RWPE1 (cell line): ENCODE measurements at regions not wholly inside any gene's neighbourhood (a gene's known extent, or its start where the extent isn't known, plus 50 kb on each side); places are given as distances from the start of the nearest gene placed in this dataset.

Experiments used
- CTCF ChIA-PET: fragments of 350-600 bp; sonication (Branson Sonifier 250); formaldehyde crosslinking; extraction: SDS; loops from one replicate; lab custom pipeline; 2021; lab: Yijun Ruan, JAX
- POLR2A ChIA-PET: fragments of 400-600 bp; formaldehyde crosslinking; extraction: SDS; loops from one replicate; lab custom pipeline; 2020; ENCODE audit warnings: antibody characterized with exemption; ENCODE audit not compliant: low non-redundant PET; lab: Yijun Ruan, JAX
- DNase-seq: peaks from one replicate; pipeline ENCODE4 v3.0.0; 2012; ENCODE audit warnings: low spot score
- H3K27ac ChIP-seq: fragments of 450-650 bp; 2 replicates; pipeline ENCODE4 v1.5.1; 2017
- TF ChIP-seq, protein P1 (sequence below): fragments of 450-650 bp; conservative IDR thresholded peaks from 2 replicates; pipeline ENCODE4 v1.5.1; 2017; ENCODE audit warnings: low read depth, mild to moderate bottlenecking

DNA sequence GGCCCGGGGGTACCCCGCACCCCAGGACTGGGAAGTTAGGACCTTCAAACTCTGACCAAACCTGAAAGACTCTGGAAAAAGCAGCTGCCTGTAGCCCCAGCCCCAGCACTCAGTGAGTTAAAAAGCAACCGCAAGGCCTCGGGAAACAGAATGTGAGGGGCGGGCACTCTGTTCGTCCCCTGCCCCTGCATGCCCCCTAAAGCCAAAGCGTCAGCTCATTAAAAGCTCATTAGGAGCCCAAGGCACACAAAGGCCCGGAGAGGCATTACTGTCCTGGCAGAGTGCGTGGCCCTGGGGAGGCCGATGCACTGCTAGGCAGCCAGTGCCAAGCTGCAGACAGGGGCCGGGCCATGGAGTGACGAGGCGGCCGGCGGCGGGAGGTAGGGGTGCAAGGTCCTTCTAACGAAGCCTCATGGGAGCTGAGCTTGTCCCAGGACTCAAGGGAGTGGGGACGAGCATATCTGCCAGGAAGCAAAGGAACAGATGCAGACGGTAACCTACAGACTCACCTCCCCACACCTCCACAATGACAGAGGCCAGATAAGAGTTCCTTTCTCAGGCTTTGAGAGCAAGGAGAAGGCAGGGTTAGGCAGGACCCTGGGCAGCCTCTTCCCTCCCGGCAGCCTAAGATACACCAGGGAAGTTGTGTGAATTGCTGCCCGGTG, 116.8 kb downstream of the ENGASE start:
- TF ChIP-seq, protein P1, sequence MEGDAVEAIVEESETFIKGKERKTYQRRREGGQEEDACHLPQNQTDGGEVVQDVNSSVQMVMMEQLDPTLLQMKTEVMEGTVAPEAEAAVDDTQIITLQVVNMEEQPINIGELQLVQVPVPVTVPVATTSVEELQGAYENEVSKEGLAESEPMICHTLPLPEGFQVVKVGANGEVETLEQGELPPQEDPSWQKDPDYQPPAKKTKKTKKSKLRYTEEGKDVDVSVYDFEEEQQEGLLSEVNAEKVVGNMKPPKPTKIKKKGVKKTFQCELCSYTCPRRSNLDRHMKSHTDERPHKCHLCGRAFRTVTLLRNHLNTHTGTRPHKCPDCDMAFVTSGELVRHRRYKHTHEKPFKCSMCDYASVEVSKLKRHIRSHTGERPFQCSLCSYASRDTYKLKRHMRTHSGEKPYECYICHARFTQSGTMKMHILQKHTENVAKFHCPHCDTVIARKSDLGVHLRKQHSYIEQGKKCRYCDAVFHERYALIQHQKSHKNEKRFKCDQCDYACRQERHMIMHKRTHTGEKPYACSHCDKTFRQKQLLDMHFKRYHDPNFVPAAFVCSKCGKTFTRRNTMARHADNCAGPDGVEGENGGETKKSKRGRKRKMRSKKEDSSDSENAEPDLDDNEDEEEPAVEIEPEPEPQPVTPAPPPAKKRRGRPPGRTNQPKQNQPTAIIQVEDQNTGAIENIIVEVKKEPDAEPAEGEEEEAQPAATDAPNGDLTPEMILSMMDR: no peak
- ChIA-PET CTCF (interaction anchor here (0.6 to 7.0 kb wide), 3 partner anchors 200 to 220 kb away, joined by 4 to 88 read pairs (median 5); no protein-coding TSS in a partner anchor), POLR2A (interaction anchor here (0.8 kb wide), 1 partner anchor 200 kb away, joined by 3 read pairs; no protein-coding TSS in a partner anchor)
- DNase-seq: no peak
- H3K27ac ChIP-seq: no peak overlapping the region

GRCh38 chr17:79189305-79189704, 114.7 kb downstream of the ENGASE start:
- H3K27ac ChIP-seq: no peak overlapping the region
- ChIA-PET CTCF (interaction anchor here (7.0 kb wide), 1 partner anchor 202 kb away, joined by 88 read pairs; no protein-coding TSS in a partner anchor), POLR2A (no interaction called here)
- no peak for DNase-seq
- TF ChIP-seq, protein P1: no peak

DNA sequence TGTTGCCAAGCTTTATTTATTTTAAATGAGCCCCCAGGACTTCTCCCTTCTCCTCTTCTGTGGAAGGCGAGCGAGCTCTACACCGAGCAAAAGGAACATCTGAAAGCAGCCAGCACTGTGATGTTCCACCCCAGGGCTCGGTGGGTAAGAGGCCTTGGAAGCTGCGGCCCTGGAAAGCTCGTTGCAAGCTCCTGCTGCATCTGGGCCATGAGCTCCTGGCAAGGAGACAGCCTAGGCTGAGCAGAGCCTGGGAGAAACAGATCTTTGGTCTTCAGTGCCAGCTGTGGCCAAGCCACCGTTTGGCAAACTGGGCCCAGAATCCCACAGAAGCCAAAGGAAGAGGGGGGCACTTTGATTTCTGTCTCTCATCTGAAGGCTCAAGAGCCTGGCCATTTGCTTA, 114.1 kb downstream of the ENGASE start:
- TF ChIP-seq, protein P1: no peak
- POLR2A ChIA-PET: interaction anchor here (0.8 kb wide), 1 partner anchor 202 kb away, joined by 3 read pairs; no protein-coding TSS in a partner anchor
- CTCF ChIA-PET: interaction anchor here (0.6 to 7.0 kb wide), 7 partner anchors 82 to 206 kb away, joined by 3 to 88 read pairs (median 4); no protein-coding TSS in a partner anchor
- no peak for DNase-seq
- H3K27ac ChIP-seq: no peak overlapping the region

DNA sequence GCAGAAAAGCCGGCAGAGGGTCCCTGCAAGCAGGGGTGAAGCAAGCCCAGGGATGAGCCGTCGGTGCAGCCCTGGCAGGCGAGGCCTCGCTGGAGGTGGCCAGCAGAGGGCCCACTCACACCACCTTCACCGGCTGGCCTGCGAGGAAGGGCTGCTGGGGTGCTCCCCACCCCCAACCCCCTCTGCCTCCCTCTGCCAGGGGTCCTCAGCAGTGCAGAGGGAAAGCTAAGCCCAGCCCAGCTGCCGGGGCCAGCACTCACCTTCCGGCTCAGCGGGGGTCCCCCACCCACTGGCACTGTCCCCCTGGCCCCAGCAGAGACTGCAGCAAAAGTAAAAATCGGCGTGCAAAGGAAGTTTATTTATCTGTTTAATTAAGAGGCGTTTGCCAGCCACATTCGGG, 113.4 kb downstream of the ENGASE start:
- peak; percentile 71 for DNase-seq
- TF ChIP-seq, protein P1: peak; percentile 73
- ChIA-PET CTCF (interaction anchor here (0.6 to 7.0 kb wide), 13 partner anchors 40 to 321 kb away, joined by 3 to 88 read pairs (median 4); no protein-coding TSS in a partner anchor), POLR2A (interaction anchor here (0.8 kb wide), 1 partner anchor 203 kb away, joined by 3 read pairs; no protein-coding TSS in a partner anchor)
- no peak overlapping the region for H3K27ac ChIP-seq

DNA sequence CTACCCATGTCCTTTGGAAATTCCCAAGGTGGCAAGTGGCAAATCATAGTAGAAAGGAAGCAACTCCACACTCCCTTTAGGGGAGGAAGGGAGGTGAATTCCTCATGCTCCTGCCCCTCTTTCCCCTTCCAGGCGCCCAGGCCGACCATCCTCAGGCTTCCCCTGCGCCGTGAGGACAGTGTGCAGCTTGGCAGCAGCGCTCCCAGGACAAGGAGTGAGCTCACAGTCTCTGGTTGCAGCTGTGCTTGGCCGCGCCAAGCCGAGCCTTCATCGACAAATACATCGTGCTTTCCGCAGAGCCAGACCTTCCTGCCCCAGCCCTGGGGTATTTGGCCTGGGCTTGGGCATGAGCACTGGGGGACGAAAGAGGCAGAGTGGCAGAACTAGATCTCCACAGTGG, 112.6 kb downstream of the ENGASE start:
- CTCF ChIA-PET: interaction anchor here (0.6 to 7.0 kb wide), 10 partner anchors 100 to 320 kb away, joined by 3 to 88 read pairs (median 3); no protein-coding TSS in a partner anchor

GRCh38 chr17:79186406-79186805, 111.8 kb downstream of the ENGASE start:
- ChIA-PET POLR2A (no interaction called here), CTCF (interaction anchor here (1.0 to 7.0 kb wide), 4 partner anchors 99 to 214 kb away, joined by 3 to 88 read pairs (median 8); no protein-coding TSS in a partner anchor)

More for the DNA sequence above, 112.6 kb downstream of the ENGASE start:
- no peak for DNase-seq
- TF ChIP-seq, protein P1: no peak
- POLR2A ChIA-PET: no interaction called here
- no peak overlapping the region for H3K27ac ChIP-seq

More at GRCh38 chr17:79186406-79186805, 111.8 kb downstream of the ENGASE start:
- TF ChIP-seq, protein P1: no peak
- no peak overlapping the region for H3K27ac ChIP-seq
- DNase-seq: no peak
